ENCODE measurements at regions not wholly inside any gene's neighbourhood (a gene's known extent, or its start where the extent isn't known, plus 50 kb on each side); places are given as distances from the start of the nearest gene placed in this dataset.

GRCh38 chr12:115354007-115354890, 670.3 kb upstream of the TBX3 start:
- no peak overlapping the region for H3K27ac Mint-ChIP-seq
- H3K9me3 Mint-ChIP-seq: no peaks in the 10 kb centered on the region
- no peaks in the 10 kb centered on the region for H3K4me1 Mint-ChIP-seq
- peak; percentile 3 for DNase-seq
- H3K36me3 Mint-ChIP-seq: no peaks in the 10 kb centered on the region
- H3K4me3 Mint-ChIP-seq: no peak overlapping the region
- H3K27me3 Mint-ChIP-seq: peaks cover 5% of the 10 kb centered on the region

GRCh38 chr12:115353467-115353866, 669.5 kb upstream of the TBX3 start:
- Mint-ChIP-seq H3K27ac (no peak overlapping the region), H3K4me1 (no peaks in the 10 kb centered on the region), H3K27me3 (peaks cover 12% of the 10 kb centered on the region), H3K4me3 (no peak overlapping the region), H3K36me3 (no peaks in the 10 kb centered on the region), H3K9me3 (no peaks in the 10 kb centered on the region)
- DNase-seq: no peak

- H3K27me3 Mint-ChIP-seq: peaks cover 12% of the 10 kb centered on the region
- H3K4me1 Mint-ChIP-seq: no peaks in the 10 kb centered on the region
- H3K36me3 Mint-ChIP-seq: no peaks in the 10 kb centered on the region
- no peaks in the 10 kb centered on the region for H3K9me3 Mint-ChIP-seq
- no peak for DNase-seq
- no peak overlapping the region for H3K27ac Mint-ChIP-seq
- no peak overlapping the region for H3K4me3 Mint-ChIP-seq
Observed at GRCh38 chr12:115351514-115352077, 667.6 kb upstream of the TBX3 start.

- Mint-ChIP-seq H3K4me1 (no peaks in the 10 kb centered on the region), H3K4me3 (no peak overlapping the region), H3K36me3 (no peaks in the 10 kb centered on the region), H3K9me3 (no peaks in the 10 kb centered on the region), H3K27ac (no peak overlapping the region), H3K27me3 (peaks cover 7% of the 10 kb centered on the region)
- DNase-seq: no peak
Observed at GRCh38 chr12:115349711-115350110, 665.7 kb upstream of the TBX3 start.

GRCh38 chr12:115348301-115348700, 664.3 kb upstream of the TBX3 start:
- H3K4me3 Mint-ChIP-seq: no peak overlapping the region
- peaks cover 7% of the 10 kb centered on the region for H3K27me3 Mint-ChIP-seq

GRCh38 chr12:115343601-115344000, 659.6 kb upstream of the TBX3 start:
- Mint-ChIP-seq H3K36me3 (no peaks in the 10 kb centered on the region), H3K9me3 (peaks cover 12% of the 10 kb centered on the region), H3K27ac (no peak overlapping the region), H3K27me3 (no peaks in the 10 kb centered on the region), H3K4me3 (no peak overlapping the region), H3K4me1 (no peaks in the 10 kb centered on the region)
- no peak for DNase-seq

More at GRCh38 chr12:115348301-115348700, 664.3 kb upstream of the TBX3 start:
- Mint-ChIP-seq H3K9me3 (no peaks in the 10 kb centered on the region), H3K36me3 (no peaks in the 10 kb centered on the region), H3K27ac (no peak overlapping the region), H3K4me1 (no peaks in the 10 kb centered on the region)
- no peak for DNase-seq

GRCh38 chr12:115343008-115343407, 659.0 kb upstream of the TBX3 start:
- Mint-ChIP-seq H3K27ac (no peak overlapping the region), H3K9me3 (peaks cover 12% of the 10 kb centered on the region), H3K4me3 (no peak overlapping the region), H3K4me1 (no peaks in the 10 kb centered on the region), H3K36me3 (no peaks in the 10 kb centered on the region), H3K27me3 (no peaks in the 10 kb centered on the region)
- DNase-seq: no peak

GRCh38 chr12:115341442-115341841, 657.5 kb upstream of the TBX3 start:
- DNase-seq: no peak
- Mint-ChIP-seq H3K4me1 (no peaks in the 10 kb centered on the region), H3K4me3 (no peak overlapping the region), H3K9me3 (peaks cover 12% of the 10 kb centered on the region), H3K36me3 (no peaks in the 10 kb centered on the region), H3K27me3 (no peaks in the 10 kb centered on the region), H3K27ac (no peak overlapping the region)

- Mint-ChIP-seq H3K9me3 (peaks cover 12% of the 10 kb centered on the region), H3K27ac (no peak overlapping the region), H3K4me3 (no peak overlapping the region), H3K27me3 (peaks cover 4% of the 10 kb centered on the region), H3K36me3 (no peaks in the 10 kb centered on the region), H3K4me1 (no peaks in the 10 kb centered on the region)
- DNase-seq: no peak
Observed at GRCh38 chr12:115338566-115339294, 654.8 kb upstream of the TBX3 start.

- Mint-ChIP-seq H3K36me3 (no peaks in the 10 kb centered on the region), H3K4me3 (no peak overlapping the region), H3K27ac (no peak overlapping the region), H3K27me3 (peaks cover 4% of the 10 kb centered on the region), H3K9me3 (peaks cover 8% of the 10 kb centered on the region), H3K4me1 (no peaks in the 10 kb centered on the region)
- DNase-seq: no peak
Observed at GRCh38 chr12:115337693-115338543, 653.9 kb upstream of the TBX3 start.

- H3K36me3 Mint-ChIP-seq: no peaks in the 10 kb centered on the region
- no peak overlapping the region for H3K4me3 Mint-ChIP-seq
- no peaks in the 10 kb centered on the region for H3K4me1 Mint-ChIP-seq
- H3K9me3 Mint-ChIP-seq: peaks cover 3% of the 10 kb centered on the region
- no peak for DNase-seq
- H3K27ac Mint-ChIP-seq: no peak overlapping the region
- peaks cover 4% of the 10 kb centered on the region for H3K27me3 Mint-ChIP-seq
Observed at GRCh38 chr12:115336506-115336905, 652.5 kb upstream of the TBX3 start.

- no peak overlapping the region for H3K4me3 Mint-ChIP-seq
- no peak for DNase-seq
- H3K27ac Mint-ChIP-seq: no peak overlapping the region
- H3K36me3 Mint-ChIP-seq: no peaks in the 10 kb centered on the region
- H3K9me3 Mint-ChIP-seq: peaks cover 2% of the 10 kb centered on the region
- no peaks in the 10 kb centered on the region for H3K4me1 Mint-ChIP-seq
- H3K27me3 Mint-ChIP-seq: peaks cover 4% of the 10 kb centered on the region
Observed at GRCh38 chr12:115335594-115335993, 651.6 kb upstream of the TBX3 start.

GRCh38 chr12:115335048-115335447, 651.1 kb upstream of the TBX3 start:
- no peak overlapping the region for H3K27ac Mint-ChIP-seq
- peaks cover under 1% of the 10 kb centered on the region for H3K9me3 Mint-ChIP-seq
- H3K4me1 Mint-ChIP-seq: no peaks in the 10 kb centered on the region
- peaks cover 4% of the 10 kb centered on the region for H3K27me3 Mint-ChIP-seq
- H3K36me3 Mint-ChIP-seq: no peaks in the 10 kb centered on the region
- DNase-seq: no peak
- H3K4me3 Mint-ChIP-seq: no peak overlapping the region

- Mint-ChIP-seq H3K27ac (no peak overlapping the region), H3K27me3 (peaks cover 4% of the 10 kb centered on the region), H3K36me3 (no peaks in the 10 kb centered on the region), H3K4me1 (no peaks in the 10 kb centered on the region), H3K4me3 (no peak overlapping the region), H3K9me3 (no peaks in the 10 kb centered on the region)
- no peak for DNase-seq
Observed at GRCh38 chr12:115332945-115333344, 649.0 kb upstream of the TBX3 start.

GRCh38 chr12:115325858-115326257, 641.9 kb upstream of the TBX3 start:
- no peak overlapping the region for H3K4me3 Mint-ChIP-seq

More at GRCh38 chr12:115325858-115326257, 641.9 kb upstream of the TBX3 start:
- H3K9me3 Mint-ChIP-seq: no peaks in the 10 kb centered on the region
- peaks cover 3% of the 10 kb centered on the region for H3K36me3 Mint-ChIP-seq
- peaks cover 6% of the 10 kb centered on the region for H3K27me3 Mint-ChIP-seq
- H3K4me1 Mint-ChIP-seq: no peaks in the 10 kb centered on the region
- H3K27ac Mint-ChIP-seq: no peak overlapping the region
- DNase-seq: no peak
